Stimulated activated CD8-positive, alpha-beta memory T cell treated with anti-CD3 and anti-CD28 coated beads, Interleukin-7, amount 100 ng/mL, for 48 hours (primary cell): ENCODE measurements at regions not wholly inside any gene's neighbourhood (a gene's known extent, or its start where the extent isn't known, plus 50 kb on each side); places are given as distances from the start of the nearest gene placed in this dataset.
"Not testable (repeated sequence)": the region's sequence is repeated elsewhere in the genome, so short reads cannot be mapped to it uniquely, and the experiment has no call there.

Source experiments
- DNase-seq, 2 donors: peaks; one replicate each; pipeline ENCODE4 v3.0.0-alpha.2; 2020; ENCODE audit warnings: low read depth in 1 of 2; ENCODE audit errors: extremely low read depth in 1 of 2

GRCh38 chr20:50436052-50436656 lies 74.0 kb upstream of the PTPN1 start:
- DNase-seq = no peak

- DNase-seq = no peak
Observed at GRCh38 chr20:50436696-50437095, 73.5 kb upstream of the PTPN1 start.

GRCh38 chr20:50438986-50439407 lies 71.2 kb upstream of the PTPN1 start:
- peak in 1 of 2 donors; percentile 76 for DNase-seq

GRCh38 chr20:50439539-50440453 lies 70.4 kb upstream of the PTPN1 start:
- no peak for DNase-seq

GRCh38 chr20:50442512-50442911 lies 67.7 kb upstream of the PTPN1 start:
- DNase-seq = no peak

GRCh38 chr20:50445354-50446151 lies 64.6 kb upstream of the PTPN1 start:
- no peak for DNase-seq

GRCh38 chr20:50446351-50447101 lies 63.7 kb upstream of the PTPN1 start:
- no peak for DNase-seq

GRCh38 chr20:50447102-50447804 lies 62.9 kb upstream of the PTPN1 start:
- no peak for DNase-seq

- no peak for DNase-seq
Observed at GRCh38 chr20:50447817-50448216, 62.4 kb upstream of the PTPN1 start.

- not testable (repeated sequence) for DNase-seq
Observed at GRCh38 chr20:50448625-50449403, 61.4 kb upstream of the PTPN1 start.

GRCh38 chr20:50449738-50450492 lies 60.3 kb upstream of the PTPN1 start:
- DNase-seq = no peak

GRCh38 chr20:50450493-50450826 lies 59.7 kb upstream of the PTPN1 start:
- DNase-seq = no peak

- peak in 1 of 2 donors; percentile 54 for DNase-seq
Observed at GRCh38 chr20:50450881-50451752, 59.1 kb upstream of the PTPN1 start.

- DNase-seq = not testable (repeated sequence)
Observed at GRCh38 chr20:50451792-50452425, 58.3 kb upstream of the PTPN1 start.

GRCh38 chr20:50453533-50454244 lies 56.5 kb upstream of the PTPN1 start:
- DNase-seq = no peak

- DNase-seq = not testable (repeated sequence)
Observed at GRCh38 chr20:50455245-50455644, 54.9 kb upstream of the PTPN1 start.
